ENCODE measurements at regions not wholly inside any gene's neighbourhood (a gene's known extent, or its start where the extent isn't known, plus 50 kb on each side); places are given as distances from the start of the nearest gene placed in this dataset.

DNA sequence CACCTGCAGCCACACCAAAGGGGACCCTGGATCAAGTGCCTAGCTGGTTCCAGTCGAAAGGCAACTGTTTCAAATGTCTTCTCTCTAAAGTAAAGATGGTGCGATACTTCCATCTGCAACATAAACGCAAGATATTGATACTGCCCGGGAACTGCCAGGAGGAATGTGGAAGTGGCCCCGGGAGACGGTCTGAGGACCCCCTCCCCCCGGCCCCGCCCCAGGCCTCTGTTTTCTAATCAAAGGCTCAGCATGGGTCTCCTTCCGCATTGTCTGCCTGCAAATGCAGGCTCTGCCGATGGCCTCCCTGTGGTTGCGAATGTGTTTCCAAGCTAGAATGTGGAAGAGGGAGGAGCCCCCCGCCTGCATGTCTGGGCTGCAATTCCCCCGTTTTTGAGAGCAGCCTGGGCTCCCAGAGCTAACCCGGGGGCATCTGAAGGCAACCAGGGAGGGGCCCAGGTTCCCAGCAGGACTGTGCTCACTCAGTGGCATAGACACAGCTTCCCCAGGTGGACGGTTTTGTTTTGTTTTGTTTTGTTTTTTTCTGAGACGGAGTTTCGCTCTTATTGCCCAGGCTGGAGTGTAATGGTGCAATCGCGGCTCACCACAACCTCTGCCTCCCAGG is 223.9 kb upstream of the PPP2R2D start:
- H3K4me3 ChIP-seq (ENCODE audit: low read depth, low read length), result no peak overlapping the region

DNA sequence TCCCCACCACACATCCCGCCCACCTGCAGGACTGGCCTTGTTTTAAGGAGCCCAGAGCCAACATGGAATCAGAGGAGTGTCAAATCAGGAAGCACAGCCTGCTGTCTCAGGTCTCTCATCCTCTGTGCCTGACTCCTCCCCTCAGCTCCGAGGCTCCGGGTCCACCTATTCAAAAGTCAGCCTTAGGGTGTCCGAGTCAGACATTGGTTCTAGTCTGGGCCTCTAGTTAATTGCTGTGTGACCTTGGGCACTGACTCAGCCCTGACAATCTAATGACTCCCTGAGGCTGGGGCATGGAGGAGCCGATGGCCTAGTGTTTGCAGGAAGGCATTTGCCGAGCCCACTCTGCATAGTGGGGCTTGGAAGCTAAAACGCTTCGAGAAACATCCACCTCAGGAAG is 223.1 kb upstream of the PPP2R2D start:
- TF ChIP-seq, protein P1, sequence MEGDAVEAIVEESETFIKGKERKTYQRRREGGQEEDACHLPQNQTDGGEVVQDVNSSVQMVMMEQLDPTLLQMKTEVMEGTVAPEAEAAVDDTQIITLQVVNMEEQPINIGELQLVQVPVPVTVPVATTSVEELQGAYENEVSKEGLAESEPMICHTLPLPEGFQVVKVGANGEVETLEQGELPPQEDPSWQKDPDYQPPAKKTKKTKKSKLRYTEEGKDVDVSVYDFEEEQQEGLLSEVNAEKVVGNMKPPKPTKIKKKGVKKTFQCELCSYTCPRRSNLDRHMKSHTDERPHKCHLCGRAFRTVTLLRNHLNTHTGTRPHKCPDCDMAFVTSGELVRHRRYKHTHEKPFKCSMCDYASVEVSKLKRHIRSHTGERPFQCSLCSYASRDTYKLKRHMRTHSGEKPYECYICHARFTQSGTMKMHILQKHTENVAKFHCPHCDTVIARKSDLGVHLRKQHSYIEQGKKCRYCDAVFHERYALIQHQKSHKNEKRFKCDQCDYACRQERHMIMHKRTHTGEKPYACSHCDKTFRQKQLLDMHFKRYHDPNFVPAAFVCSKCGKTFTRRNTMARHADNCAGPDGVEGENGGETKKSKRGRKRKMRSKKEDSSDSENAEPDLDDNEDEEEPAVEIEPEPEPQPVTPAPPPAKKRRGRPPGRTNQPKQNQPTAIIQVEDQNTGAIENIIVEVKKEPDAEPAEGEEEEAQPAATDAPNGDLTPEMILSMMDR (conservative IDR thresholded peaks at IDR 0.05; ENCODE audit: low read depth, low read length), result no peak
- no peak for DNase-seq (ENCODE audit: low read depth)
- no peak overlapping the region for H3K4me3 ChIP-seq (ENCODE audit: low read depth, low read length)

More for the DNA sequence above, 223.9 kb upstream of the PPP2R2D start:
- TF ChIP-seq, protein P1 (conservative IDR thresholded peaks at IDR 0.05; ENCODE audit: low read depth, low read length), result no peak
- no peak for DNase-seq (ENCODE audit: low read depth)

DNA sequence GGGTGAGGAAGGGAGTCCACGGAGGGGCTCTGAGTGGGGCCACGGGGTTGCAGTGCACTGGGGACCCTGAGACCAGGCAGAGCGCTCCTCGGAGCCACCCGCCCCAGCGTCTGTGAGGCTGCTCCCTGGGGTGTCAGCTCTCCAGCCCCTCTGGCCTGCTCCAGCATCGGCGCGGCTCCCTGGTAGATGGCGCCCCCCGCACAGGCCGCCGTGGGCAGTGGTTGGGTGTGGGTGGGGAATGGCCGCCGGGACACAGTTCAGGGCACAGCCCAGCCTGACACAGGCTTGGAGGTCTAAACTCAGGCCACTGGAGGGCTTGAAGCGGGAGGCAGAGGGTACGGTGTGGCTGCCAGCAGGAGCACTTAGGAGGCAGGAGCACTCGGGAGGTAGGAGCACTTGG is 222.6 kb upstream of the PPP2R2D start:
- DNase-seq (ENCODE audit: low read depth), result no peak
- TF ChIP-seq, protein P1 (conservative IDR thresholded peaks at IDR 0.05; ENCODE audit: low read depth, low read length), result no peak
- H3K4me3 ChIP-seq (ENCODE audit: low read depth, low read length), result no peak overlapping the region

DNA sequence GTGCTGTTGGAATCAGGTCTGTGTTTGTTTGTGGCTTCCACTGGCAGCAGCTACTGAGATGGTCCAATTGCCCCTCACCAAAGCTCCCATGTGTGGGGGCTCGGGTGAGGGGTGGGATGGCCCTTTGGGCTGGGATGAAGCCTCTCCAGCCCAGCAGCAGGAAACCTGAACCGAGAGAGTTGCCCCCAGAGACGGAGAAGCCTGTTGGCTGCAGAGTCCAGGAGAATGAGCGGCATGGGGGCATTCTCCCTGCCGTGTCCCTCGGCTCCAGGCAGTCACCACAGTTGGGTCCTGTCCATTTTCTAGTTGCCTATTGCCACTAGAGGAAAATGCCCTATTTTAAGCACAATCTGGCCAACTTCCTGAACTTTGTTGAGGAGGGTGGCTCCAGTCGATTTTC is 222.2 kb upstream of the PPP2R2D start:
- TF ChIP-seq, protein P1 (conservative IDR thresholded peaks at IDR 0.05; ENCODE audit: low read depth, low read length), result no peak
- no peak for DNase-seq (ENCODE audit: low read depth)
- no peak overlapping the region for H3K4me3 ChIP-seq (ENCODE audit: low read depth, low read length)

DNA sequence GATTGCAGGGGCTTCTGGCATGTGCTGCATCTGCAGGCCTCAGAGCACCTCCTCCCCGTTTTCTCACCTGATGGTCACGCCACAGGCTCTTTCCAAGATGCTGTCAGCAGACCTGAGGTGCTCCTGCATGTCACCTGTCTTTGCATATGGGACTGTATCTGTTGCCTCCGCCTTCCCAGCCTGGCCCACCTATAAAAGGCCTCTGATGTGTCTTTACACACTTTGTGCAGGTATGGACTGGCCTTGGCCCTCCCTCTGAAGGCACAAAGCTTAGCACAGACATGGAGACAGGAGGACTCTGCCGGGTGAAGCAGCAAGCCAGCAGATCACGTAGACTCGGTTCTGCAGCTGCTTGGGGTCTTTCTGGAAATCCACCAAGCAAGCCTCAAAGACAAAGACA is 220.9 kb upstream of the PPP2R2D start:
- TF ChIP-seq, protein P1 (conservative IDR thresholded peaks at IDR 0.05; ENCODE audit: low read depth, low read length), result no peak
- no peak overlapping the region for H3K4me3 ChIP-seq (ENCODE audit: low read depth, low read length)

DNA sequence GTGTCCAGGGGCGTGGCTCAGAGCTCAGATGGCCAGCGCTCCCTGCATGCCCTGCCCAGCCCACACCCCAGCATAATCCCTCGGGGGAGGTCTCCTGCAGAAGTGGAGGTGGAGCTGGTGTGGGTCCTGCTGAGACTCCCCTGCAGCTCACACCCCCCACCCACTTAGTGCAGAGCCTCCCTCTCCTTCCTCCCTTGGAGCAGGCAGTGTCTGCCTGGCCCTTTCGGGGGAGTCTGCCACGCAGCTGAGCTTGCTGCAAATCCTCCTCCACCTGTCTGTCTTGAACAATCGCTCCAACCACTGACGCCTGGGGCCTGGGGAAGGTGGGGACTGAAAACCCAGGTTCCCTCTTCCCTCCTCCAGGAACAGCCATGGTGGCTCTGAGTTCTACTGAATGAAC is 219.7 kb upstream of the PPP2R2D start:
- TF ChIP-seq, protein P1 (conservative IDR thresholded peaks at IDR 0.05; ENCODE audit: low read depth, low read length), result no peak
- H3K4me3 ChIP-seq (ENCODE audit: low read depth, low read length), result no peak overlapping the region
- no peak for DNase-seq (ENCODE audit: low read depth)

More for the DNA sequence above, 220.9 kb upstream of the PPP2R2D start:
- DNase-seq (ENCODE audit: low read depth), result no peak

DNA sequence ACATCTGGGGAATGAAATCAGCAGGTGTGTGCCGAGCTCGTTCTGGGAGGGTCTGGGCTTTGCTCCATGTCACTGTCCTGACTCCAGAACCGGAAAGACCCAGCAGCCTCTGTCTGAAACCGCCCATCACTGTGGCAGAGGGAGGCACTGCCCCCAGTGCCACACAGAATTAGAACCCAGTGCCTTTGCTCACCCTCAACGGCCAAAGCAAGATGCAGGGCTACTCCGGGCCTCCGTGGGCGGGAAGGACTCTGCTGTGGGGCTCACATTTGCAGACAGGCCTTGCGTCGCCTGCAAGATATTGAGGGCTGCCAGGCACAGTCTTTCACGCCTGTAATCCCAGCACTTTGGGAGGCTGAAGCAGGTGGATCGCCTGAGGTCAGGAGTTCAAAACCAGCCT is 219.2 kb upstream of the PPP2R2D start:
- TF ChIP-seq, protein P1 (conservative IDR thresholded peaks at IDR 0.05; ENCODE audit: low read depth, low read length), result no peak
- DNase-seq (ENCODE audit: low read depth), result no peak

More for the DNA sequence above, 219.2 kb upstream of the PPP2R2D start:
- no peak overlapping the region for H3K4me3 ChIP-seq (ENCODE audit: low read depth, low read length)

Measured in epithelial cell of proximal tubule (primary cell).